ENCODE measurements at regions not wholly inside any gene's neighbourhood (a gene's known extent, or its start where the extent isn't known, plus 50 kb on each side); places are given as distances from the start of the nearest gene placed in this dataset.
"Not testable (repeated sequence)": the region's sequence is repeated elsewhere in the genome, so short reads cannot be mapped to it uniquely, and the experiment has no call there.

GRCh38 chr7:135872861-135873260 is 104.3 kb downstream of the MTPN start:
- DNase-seq (ENCODE audit: extremely low read depth, low read depth), result not testable (repeated sequence)

GRCh38 chr7:135862586-135863340 is 114.2 kb upstream of the FAM180A start:
- TF ChIP-seq CTCF (IDR thresholded peaks at IDR 0.05; ENCODE audit: low read depth, low read length), result no peak

GRCh38 chr7:135859538-135859937 is 110.9 kb upstream of the FAM180A start:
- no peak for DNase-seq (ENCODE audit: extremely low read depth, low read depth)
- no peak for TF ChIP-seq CTCF (IDR thresholded peaks at IDR 0.05; ENCODE audit: low read depth, low read length)

More at GRCh38 chr7:135862586-135863340, 114.2 kb upstream of the FAM180A start:
- DNase-seq (ENCODE audit: extremely low read depth, low read depth), result no peak

- TF ChIP-seq CTCF (IDR thresholded peaks at IDR 0.05; ENCODE audit: low read depth, low read length), result no peak
- DNase-seq (ENCODE audit: extremely low read depth, low read depth), result no peak
Measured at GRCh38 chr7:135858851-135859250, 110.2 kb upstream of the FAM180A start.

GRCh38 chr7:135858379-135858778 is 109.8 kb upstream of the FAM180A start:
- DNase-seq (ENCODE audit: extremely low read depth, low read depth), result no peak
- TF ChIP-seq CTCF (IDR thresholded peaks at IDR 0.05; ENCODE audit: low read depth, low read length), result no peak

- TF ChIP-seq CTCF (IDR thresholded peaks at IDR 0.05; ENCODE audit: low read depth, low read length), result no peak
- DNase-seq (ENCODE audit: extremely low read depth, low read depth), result no peak
Measured at GRCh38 chr7:135857519-135858274, 109.1 kb upstream of the FAM180A start.

GRCh38 chr7:135856356-135857144 is 107.9 kb upstream of the FAM180A start:
- TF ChIP-seq CTCF (IDR thresholded peaks at IDR 0.05; ENCODE audit: low read depth, low read length), result no peak
- DNase-seq (ENCODE audit: extremely low read depth, low read depth), result no peak
